Esophagus (tissue), 2 donors: ENCODE measurements at regions not wholly inside any gene's neighbourhood (a gene's known extent, or its start where the extent isn't known, plus 50 kb on each side); places are given as distances from the start of the nearest gene placed in this dataset.

Experiments
- H3K27ac ChIP-seq, 2 donors: one replicate each; pipeline ENCODE4 v1.5.1; 2013; ENCODE audit warnings: low read depth in 2 of 2, mild to moderate bottlenecking in 2 of 2, inconsistent platforms in 1 of 2, low read length in 1 of 2, moderate library complexity in 1 of 2
- H3K27me3 ChIP-seq, 2 donors: one replicate each; pipeline ENCODE4 v1.6.1; 2013; ENCODE audit warnings: low read length in 2 of 2, control low read depth in 1 of 2, mild to moderate bottlenecking in 1 of 2; ENCODE audit not compliant: insufficient read depth in 2 of 2, control insufficient read depth in 1 of 2
- H3K36me3 ChIP-seq, 2 donors: one replicate each; pipeline ENCODE4 v1.6.1; 2013; ENCODE audit warnings: low read length in 1 of 2; ENCODE audit not compliant: control insufficient read depth in 2 of 2, insufficient read depth in 2 of 2
- H3K4me1 ChIP-seq, 2 donors: one replicate each; pipeline ENCODE4 v1.6.1; 2013; ENCODE audit warnings: low read length in 1 of 2; ENCODE audit not compliant: control insufficient read depth in 2 of 2, insufficient read depth in 2 of 2
- H3K4me3 ChIP-seq, 2 donors: one replicate each; pipeline ENCODE4 v1.5.1; 2013; ENCODE audit warnings: low read length in 2 of 2, mild to moderate bottlenecking in 2 of 2, low read depth in 1 of 2, moderate library complexity in 1 of 2
- H3K9me3 ChIP-seq, 2 donors: one replicate each; pipeline ENCODE4 v1.6.1; 2013; ENCODE audit warnings: mild to moderate bottlenecking in 2 of 2, low read depth in 1 of 2, low read length in 1 of 2, moderate library complexity in 1 of 2; ENCODE audit not compliant: control insufficient read depth in 2 of 2, insufficient read depth in 1 of 2
- WGBS, 2 donors: extraction: QIAGEN DNeasy Blood & Tissue Kit; methylation state at CpG; one replicate each; pipeline ENCODE4 v1.1.7; 2013; 5-methylcytosine and 5-hydroxymethylcytosine counted together
- donor health status: healthy with polysubstance abuse.
- donor health status: Bipolar disorder and iron deficiency.

DNA sequence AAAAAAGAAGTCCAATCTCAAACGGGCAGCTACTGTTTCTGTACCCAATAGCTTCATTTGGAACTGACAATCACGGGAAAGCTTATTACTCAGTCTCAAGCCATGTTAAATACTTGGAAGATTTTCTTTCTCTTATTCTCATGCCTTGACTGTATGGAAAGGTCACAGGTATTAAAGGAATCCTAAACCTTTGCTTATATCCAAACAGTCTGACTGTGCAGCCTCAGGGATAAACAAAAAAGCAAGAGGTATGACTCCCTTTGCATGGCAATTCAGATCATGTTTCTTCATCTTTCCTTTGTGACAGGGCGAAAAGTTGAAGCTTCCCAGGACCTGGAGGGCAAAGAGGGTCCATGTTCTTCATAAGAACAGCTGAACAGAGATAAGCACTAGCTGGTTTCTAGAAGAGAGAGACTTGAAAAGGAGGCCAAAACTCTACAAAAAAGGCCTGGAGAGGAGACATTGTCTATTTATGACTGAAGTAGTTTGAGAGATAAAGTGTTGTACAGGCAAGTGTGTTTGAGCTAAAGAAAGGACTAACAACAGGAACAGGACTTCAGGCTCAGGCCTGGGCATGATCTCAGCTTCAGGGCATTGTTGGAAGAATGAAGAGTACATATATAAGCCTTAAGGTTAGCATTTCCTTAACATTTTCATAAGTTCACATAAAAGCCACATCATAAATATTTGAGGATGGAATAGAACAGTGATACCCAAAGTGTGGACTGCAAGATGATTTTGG is 231.0 kb upstream of the THRB start:
- no peaks in the 10 kb centered on the region for H3K36me3 ChIP-seq
- H3K9me3 ChIP-seq, result no peaks in the 10 kb centered on the region
- 51 to 58% methylated on average over 3 of the region's 3 CpGs for WGBS, 2 donors
- no peaks in the 10 kb centered on the region for H3K4me1 ChIP-seq
- H3K27ac ChIP-seq, result no peak overlapping the region
- H3K4me3 ChIP-seq, result no peak overlapping the region
- no peaks in the 10 kb centered on the region for H3K27me3 ChIP-seq

DNA sequence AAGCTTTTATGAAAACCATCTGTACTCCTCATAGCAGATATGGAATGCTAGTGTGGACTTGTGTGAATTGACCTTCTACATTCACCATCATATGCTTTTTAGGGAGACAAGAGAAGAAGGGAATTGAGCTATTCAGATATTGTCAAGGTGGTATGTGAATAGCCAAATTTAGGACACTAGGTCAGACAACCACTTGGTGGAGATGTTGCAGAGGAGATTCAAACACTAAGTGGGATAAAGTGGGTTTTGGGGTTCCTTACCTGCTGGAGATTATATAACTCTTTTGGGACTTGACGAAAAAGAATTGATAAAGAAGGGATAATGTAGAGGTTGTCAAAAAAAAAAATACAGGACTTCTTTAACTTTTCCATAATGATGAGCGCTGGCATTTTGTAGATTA is 231.8 kb upstream of the THRB start:
- H3K4me1 ChIP-seq, result no peaks in the 10 kb centered on the region
- no peaks in the 10 kb centered on the region for H3K27me3 ChIP-seq
- H3K36me3 ChIP-seq, result no peaks in the 10 kb centered on the region
- no peaks in the 10 kb centered on the region for H3K9me3 ChIP-seq
- 92 to 94% methylated on average over 2 of the region's 2 CpGs for WGBS, 2 donors
- no peak overlapping the region for H3K4me3 ChIP-seq
- no peak overlapping the region for H3K27ac ChIP-seq

DNA sequence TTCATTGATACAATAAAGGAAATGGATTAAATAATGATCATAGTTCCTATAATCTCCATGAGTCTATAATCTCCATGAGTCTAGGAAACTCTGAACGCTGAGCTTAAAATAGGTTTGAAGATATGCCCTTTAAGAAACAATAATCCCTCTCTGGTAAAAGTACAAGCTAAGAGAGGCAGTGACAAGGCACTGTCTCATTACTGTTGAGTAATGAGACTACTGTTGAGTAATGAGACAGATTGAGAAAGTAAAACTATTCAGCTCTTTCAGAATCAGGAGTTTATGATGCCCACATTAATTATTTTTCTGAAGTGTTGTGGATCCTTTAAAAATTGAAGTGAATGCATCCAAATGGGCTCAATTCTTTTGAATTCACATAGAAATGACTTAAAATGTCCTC is 235.5 kb upstream of the THRB start:
- no peak overlapping the region for H3K27ac ChIP-seq
- H3K9me3 ChIP-seq, result peaks cover 0 to 1% of the 10 kb centered on the region in 2 donors
- no peaks in the 10 kb centered on the region for H3K27me3 ChIP-seq
- H3K36me3 ChIP-seq, result no peaks in the 10 kb centered on the region
- 63 to 77% methylated on average over 1 of the region's 1 CpG for WGBS, 2 donors
- no peak overlapping the region for H3K4me3 ChIP-seq
- no peaks in the 10 kb centered on the region for H3K4me1 ChIP-seq

DNA sequence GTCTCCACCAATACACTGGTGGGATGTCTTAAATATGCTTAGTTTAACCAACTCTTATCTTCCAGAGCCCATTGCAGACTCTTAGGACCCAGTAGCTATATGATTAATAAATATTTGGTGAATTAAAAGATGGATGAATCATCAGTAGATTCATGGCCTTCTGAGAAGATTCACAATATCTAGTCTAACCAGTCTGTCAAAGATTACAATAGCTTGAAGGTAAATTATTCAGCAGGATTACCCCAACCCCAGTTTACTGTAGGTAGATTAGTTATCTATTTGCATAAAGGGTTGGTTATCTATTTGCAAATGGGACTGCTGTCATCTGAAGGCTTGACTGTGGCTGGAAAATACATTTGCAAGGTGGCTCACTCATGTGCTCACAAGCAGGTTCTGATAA is 239.4 kb upstream of the THRB start:
- Histone ChIP-seq H3K27ac (no peak overlapping the region), H3K4me3 (no peak overlapping the region), H3K27me3 (no peaks in the 10 kb centered on the region), H3K36me3 (no peaks in the 10 kb centered on the region), H3K4me1 (no peaks in the 10 kb centered on the region), H3K9me3 (peaks cover 0 to 1% of the 10 kb centered on the region in 2 donors)

DNA sequence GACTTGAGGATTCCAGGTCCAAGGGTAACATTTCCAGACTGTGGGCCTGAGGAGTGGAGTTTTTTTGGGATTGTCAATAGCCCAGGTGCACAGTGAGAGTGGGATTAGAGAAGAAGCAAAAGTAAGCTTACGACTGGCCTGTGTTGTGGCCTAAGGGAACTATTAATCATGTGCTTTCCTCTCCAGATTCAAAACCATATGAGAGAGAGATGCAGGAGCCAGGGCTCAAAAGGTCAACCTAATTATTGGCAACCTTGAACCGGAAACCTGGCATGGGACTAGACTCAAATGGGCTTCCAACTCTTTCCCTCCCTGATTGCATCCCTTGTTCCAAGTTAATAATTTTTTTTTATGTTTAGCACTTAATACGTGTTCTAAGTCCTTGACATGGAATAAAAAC is 242.1 kb upstream of the THRB start:
- Histone ChIP-seq H3K4me1 (no peaks in the 10 kb centered on the region), H3K36me3 (no peaks in the 10 kb centered on the region), H3K27ac (no peak overlapping the region), H3K27me3 (no peaks in the 10 kb centered on the region), H3K9me3 (peaks cover 0 to 1% of the 10 kb centered on the region in 2 donors), H3K4me3 (no peak overlapping the region)
- WGBS, 2 donors, result 40 to 52% methylated on average over 3 of the region's 3 CpGs

DNA sequence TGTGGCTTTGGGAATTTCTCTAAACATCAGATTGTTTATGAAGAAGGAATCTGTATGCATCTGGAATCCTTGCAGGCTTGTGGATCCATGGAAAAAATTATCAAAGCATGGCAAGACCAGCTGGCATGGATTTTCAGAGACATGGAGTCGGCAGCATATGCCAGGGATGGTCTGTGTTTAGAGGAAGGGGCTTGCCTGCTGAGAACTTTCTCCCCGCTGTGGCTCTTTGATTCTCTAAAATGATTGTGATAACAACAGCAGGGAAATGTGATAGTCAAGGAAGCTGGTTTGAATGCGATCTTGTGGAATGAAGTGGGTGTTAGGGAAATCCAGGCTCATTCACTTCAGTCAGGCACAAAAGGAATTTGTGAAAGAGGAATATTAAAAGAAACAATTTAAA is 245.7 kb upstream of the THRB start:
- Histone ChIP-seq H3K27me3 (no peaks in the 10 kb centered on the region), H3K4me1 (no peaks in the 10 kb centered on the region), H3K27ac (no peak overlapping the region), H3K4me3 (no peak overlapping the region), H3K9me3 (no peaks in the 10 kb centered on the region), H3K36me3 (no peaks in the 10 kb centered on the region)
- WGBS, 2 donors, result 74 to 77% methylated on average over 3 of the region's 3 CpGs

DNA sequence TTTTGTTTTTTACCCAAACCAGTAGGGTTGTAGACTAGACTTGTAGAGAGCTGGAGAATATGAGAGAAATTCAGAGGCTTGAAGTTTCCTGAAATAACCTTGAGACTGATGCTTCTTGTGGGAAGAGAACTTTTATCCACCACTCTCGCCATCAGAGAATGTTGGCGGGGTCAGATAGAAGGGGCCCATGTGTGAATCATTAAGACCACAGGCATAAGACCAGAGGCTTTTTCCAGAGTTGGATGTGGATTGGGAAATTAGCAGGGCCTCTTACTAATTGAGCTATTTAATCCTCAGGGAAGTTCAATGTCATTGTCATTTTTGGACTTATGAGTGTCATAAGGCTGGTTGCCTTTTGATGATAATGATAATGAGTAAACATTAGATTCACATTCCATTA is 246.9 kb upstream of the THRB start:
- H3K4me3 ChIP-seq, result no peak overlapping the region
- 96 to 98% methylated on average over 2 of the region's 2 CpGs for WGBS, 2 donors
- H3K27me3 ChIP-seq, result no peaks in the 10 kb centered on the region
- no peaks in the 10 kb centered on the region for H3K9me3 ChIP-seq
- H3K4me1 ChIP-seq, result no peaks in the 10 kb centered on the region
- H3K27ac ChIP-seq, result no peak overlapping the region
- no peaks in the 10 kb centered on the region for H3K36me3 ChIP-seq

DNA sequence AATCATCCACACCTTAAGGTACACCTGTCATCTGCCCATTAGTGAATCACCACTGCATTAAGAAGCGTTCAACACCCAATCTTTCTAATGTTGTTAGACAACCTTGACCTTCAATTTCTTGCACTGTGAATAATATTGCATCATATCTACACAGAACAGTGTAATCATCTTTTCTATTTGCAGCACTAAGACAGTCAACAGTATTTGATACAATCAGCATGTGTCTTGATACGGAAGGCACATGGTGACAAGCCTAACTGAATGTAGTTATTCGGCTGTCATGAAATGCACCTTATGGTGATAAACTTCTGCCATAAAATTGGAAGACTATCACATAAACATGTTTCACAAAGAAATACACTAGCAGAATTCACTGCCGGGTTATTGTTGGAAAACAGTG is 253.9 kb upstream of the THRB start:
- H3K4me1 ChIP-seq, result no peaks in the 10 kb centered on the region
- H3K9me3 ChIP-seq, result no peaks in the 10 kb centered on the region
- H3K4me3 ChIP-seq, result no peak overlapping the region
- H3K27ac ChIP-seq, result no peak overlapping the region
- no peaks in the 10 kb centered on the region for H3K27me3 ChIP-seq
- no peaks in the 10 kb centered on the region for H3K36me3 ChIP-seq
- WGBS, 2 donors, result 80 to 90% methylated on average over 4 of the region's 4 CpGs

DNA sequence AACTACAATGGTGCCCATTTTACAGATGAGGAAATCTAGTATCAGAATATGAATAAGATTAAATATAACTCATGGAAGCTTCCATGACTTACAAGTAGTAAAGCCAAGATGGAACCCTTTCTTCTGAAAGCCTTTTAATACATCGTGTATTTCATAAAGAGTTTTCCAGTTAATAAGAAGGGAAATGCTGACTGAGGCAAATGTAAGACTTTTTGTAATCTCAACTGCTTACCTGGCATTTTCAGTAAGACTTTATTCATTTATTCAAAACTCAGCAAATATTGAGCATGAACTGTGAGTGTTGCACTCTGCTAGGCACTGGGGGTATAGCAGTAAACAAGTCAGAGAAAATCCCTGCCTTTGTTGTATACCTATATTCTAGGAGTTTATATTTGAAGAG is 256.4 kb upstream of the THRB start:
- Histone ChIP-seq H3K4me3 (no peak overlapping the region), H3K36me3 (no peaks in the 10 kb centered on the region), H3K9me3 (no peaks in the 10 kb centered on the region), H3K27ac (no peak overlapping the region), H3K27me3 (no peaks in the 10 kb centered on the region), H3K4me1 (no peaks in the 10 kb centered on the region)
- 91% methylated on average over 1 of the region's 1 CpG for WGBS, 2 donors

DNA sequence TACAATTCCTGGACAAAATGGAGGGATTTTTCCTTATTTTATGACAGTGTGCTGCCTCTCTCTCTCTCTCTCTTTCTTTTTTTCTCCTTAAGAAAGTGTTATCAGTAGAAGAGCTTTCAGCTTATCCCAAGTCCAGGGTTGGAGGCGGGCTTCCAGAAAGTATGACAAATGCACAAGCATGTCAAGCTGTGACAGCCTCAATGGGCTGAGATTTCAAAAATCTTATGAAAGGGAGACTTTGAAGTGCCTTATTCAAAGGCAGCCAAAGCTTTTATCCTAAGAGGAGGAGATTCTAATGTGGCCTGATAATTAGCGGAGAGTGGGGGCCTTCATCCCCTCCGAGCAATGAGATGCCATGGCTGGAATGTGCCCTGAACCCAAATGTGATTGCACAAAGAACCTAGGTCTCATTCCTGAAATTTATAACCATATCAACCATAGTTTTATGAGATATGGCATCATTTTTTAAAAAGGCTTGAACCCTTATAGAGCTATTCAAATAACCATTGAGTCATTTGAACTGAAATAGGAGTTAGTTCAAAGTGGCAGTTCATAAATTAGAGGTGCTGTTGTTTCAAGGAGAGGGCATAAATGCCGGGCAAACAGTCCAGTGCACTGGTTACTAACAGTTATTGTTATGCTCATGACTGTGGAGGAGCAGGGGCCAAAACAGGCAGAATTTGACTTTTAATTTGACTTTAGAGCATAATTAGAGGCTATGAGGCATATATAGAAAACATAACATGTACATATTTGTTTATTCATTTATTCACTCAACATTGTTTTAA is 261.6 kb upstream of the THRB start:
- Histone ChIP-seq H3K27me3 (no peaks in the 10 kb centered on the region), H3K4me1 (no peaks in the 10 kb centered on the region), H3K9me3 (no peaks in the 10 kb centered on the region), H3K36me3 (no peaks in the 10 kb centered on the region), H3K4me3 (no peak overlapping the region), H3K27ac (no peak overlapping the region)
- WGBS, 2 donors, result 68 to 75% methylated on average over 4 of the region's 4 CpGs
